SK-N-SH (cell line): ENCODE measurements at regions not wholly inside any gene's neighbourhood (a gene's known extent, or its start where the extent isn't known, plus 50 kb on each side); places are given as distances from the start of the nearest gene placed in this dataset.

Experiments used
- CTCF ChIA-PET: fragments of 300-600, 350-600 bp; formaldehyde crosslinking; extraction: SDS; loops from one replicate; lab custom pipeline; 2021; lab: Yijun Ruan, JAX
- POLR2A ChIA-PET: fragments of 350-600 bp; sonication (Branson Sonifier 250); formaldehyde crosslinking; extraction: SDS; loops from one replicate; lab custom pipeline; 2020; ENCODE audit warnings: antibody characterized with exemption, inconsistent platforms; lab: Yijun Ruan, JAX
- DNase-seq: peaks from one replicate; pipeline ENCODE4 v3.0.0; 2012
- H2AFZ ChIP-seq: fragments of 200-600 bp; sonication (generic); 2 replicates; pipeline ENCODE4 v1.8.1; 2016; ENCODE audit warnings: antibody characterized with exemption, mild to moderate bottlenecking, low read depth
- H3F3A ChIP-seq: fragments of 200-600 bp; sonication (generic); replicated peaks from 2 replicates; pipeline ENCODE3; 2016; ENCODE audit warnings: antibody characterized with exemption, mild to moderate bottlenecking; ENCODE audit not compliant: insufficient read depth
- H3K27ac ChIP-seq, 2 experiments: fragments of 200-500 bp in 1 of 2; fragments of 200-600 bp in 1 of 2; sonication (Bioruptor generic) in 1 of 2; sonication (generic), shearing (Covaris generic) in 1 of 2; 2 replicates each; pipeline versions ENCODE4 v1.5.1 to v1.6.1; 2014 to 2016; ENCODE audit warnings: low read depth in 2 of 2, inconsistent platforms in 1 of 2, low read length in 1 of 2, mild to moderate bottlenecking in 1 of 2, mixed read lengths in 1 of 2
- H3K27me3 ChIP-seq: fragments of 200-600 bp; sonication (generic), shearing (Covaris generic); 2 replicates; pipeline ENCODE4 v1.6.1; 2016; ENCODE audit warnings: mixed run types; ENCODE audit not compliant: insufficient read depth
- H3K36me3 ChIP-seq, 2 experiments: fragments of 200-500 bp in 1 of 2; fragments of 200-600 bp in 1 of 2; sonication (Bioruptor generic) in 1 of 2; sonication (generic) in 1 of 2; replicated peaks in 1 of 2; 2 replicates each; pipeline versions ENCODE3 to v1.5.1; 2014 to 2016; ENCODE audit warnings: low read length in 1 of 2, mild to moderate bottlenecking in 1 of 2; ENCODE audit not compliant: insufficient read depth in 2 of 2, control insufficient read depth in 1 of 2
- H3K4me1 ChIP-seq, 2 experiments: fragments of 200-500 bp in 1 of 2; fragments of 200-600 bp in 1 of 2; sonication (Bioruptor generic) in 1 of 2; sonication (generic), shearing (Covaris generic) in 1 of 2; 2 replicates each; pipeline versions ENCODE4 v1.5.1 to v1.6.1; 2014 to 2016; ENCODE audit warnings: low read depth in 1 of 2, low read length in 1 of 2, mixed run types in 1 of 2; ENCODE audit not compliant: insufficient read depth in 2 of 2, control insufficient read depth in 1 of 2
- H3K4me2 ChIP-seq: fragments of 200-600 bp; sonication (generic), shearing (Covaris generic); 2 replicates; pipeline ENCODE4 v1.6.1; 2017; ENCODE audit warnings: mixed run types
- H3K4me3 ChIP-seq, 2 experiments: fragments of 200-500 bp in 1 of 2; fragments of 200-600 bp in 1 of 2; sonication (Bioruptor generic) in 1 of 2; sonication (generic), shearing (Covaris generic) in 1 of 2; 2 replicates each; pipeline versions ENCODE4 v1.5.1 to v1.8.1; 2014 to 2016; ENCODE audit warnings: low read depth in 2 of 2, inconsistent platforms in 1 of 2, low read length in 1 of 2, mild to moderate bottlenecking in 1 of 2, mixed read lengths in 1 of 2, moderate library complexity in 1 of 2
- H3K79me2 ChIP-seq: fragments of 200-600 bp; sonication (generic); 2 replicates; pipeline ENCODE4 v1.8.1; 2017; ENCODE audit warnings: mild to moderate bottlenecking; ENCODE audit not compliant: insufficient read depth
- H3K9ac ChIP-seq: fragments of 200-600 bp; sonication (generic); 2 replicates; pipeline ENCODE4 v1.6.1; 2017; ENCODE audit warnings: mixed run types
- H3K9me2 ChIP-seq: fragments of 200-600 bp; sonication (generic); 2 replicates; pipeline ENCODE4 v1.6.1; 2017; ENCODE audit warnings: mixed run types
- H3K9me3 ChIP-seq: fragments of 200-600 bp; sonication (generic); 2 replicates; pipeline ENCODE4 v1.6.1; 2017; ENCODE audit warnings: mixed run types, mild to moderate bottlenecking, moderate library complexity
- H4K20me1 ChIP-seq: fragments of 200-600 bp; sonication (generic); 2 replicates; pipeline ENCODE4 v1.6.1; 2017; ENCODE audit warnings: mild to moderate bottlenecking, mixed run types; ENCODE audit not compliant: insufficient read depth
- ELF1 ChIP-seq: IDR thresholded peaks from 2 replicates; pipeline ENCODE4 v1.4.0; 2012
- EP300 ChIP-seq, 2 experiments: IDR thresholded peaks; 2 replicates each; pipeline versions ENCODE4 v1.4.0 to v1.6.1; 2012; ENCODE audit warnings: borderline replicate concordance in 1 of 2, low read depth in 1 of 2, low read length in 1 of 2
- EZH2phosphoT487 ChIP-seq: fragments of 200-600 bp; sonication (generic); IDR thresholded peaks from 2 replicates; pipeline ENCODE4 v1.6.1; 2017; ENCODE audit warnings: low read depth, mixed run types, mild to moderate bottlenecking, antibody characterized with exemption, moderate library complexity, borderline replicate concordance
- FOSL2 ChIP-seq: IDR thresholded peaks from 2 replicates; pipeline ENCODE4 v1.4.0; 2012; ENCODE audit warnings: low read depth, mild to moderate bottlenecking, moderate library complexity, borderline replicate concordance
- FOXJ3 ChIP-seq: sonication (generic); formaldehyde crosslinking; IDR thresholded peaks from 2 replicates; pipeline ENCODE4 v1.5.1; 2020; ENCODE audit warnings: mild to moderate bottlenecking, missing genetic modification reagents
- FOXM1 ChIP-seq: IDR thresholded peaks from 2 replicates; pipeline ENCODE4 v1.4.0; 2012; ENCODE audit warnings: low read depth, mild to moderate bottlenecking
- GATA2 ChIP-seq: sonication (generic); formaldehyde crosslinking; IDR thresholded peaks from 2 replicates; pipeline ENCODE4 v1.5.0; 2020; ENCODE audit warnings: mild to moderate bottlenecking, missing genetic modification reagents
- JUND ChIP-seq: IDR thresholded peaks from 2 replicates; pipeline ENCODE4 v1.4.0; 2012
- MAX ChIP-seq: IDR thresholded peaks from 2 replicates; pipeline ENCODE4 v1.4.0; 2012; ENCODE audit warnings: low read depth
- MEF2A ChIP-seq: IDR thresholded peaks from 2 replicates; pipeline ENCODE4 v1.4.0; 2012; ENCODE audit warnings: low read depth, borderline replicate concordance
- MXI1 ChIP-seq: IDR thresholded peaks from 2 replicates; pipeline ENCODE4 v1.6.1; 2012; ENCODE audit warnings: mild to moderate bottlenecking, low read depth, low read length, improper control_type of control experiment
- NFIC ChIP-seq: IDR thresholded peaks from 2 replicates; pipeline ENCODE4 v1.4.0; 2012; ENCODE audit warnings: borderline replicate concordance
- PBX3 ChIP-seq: IDR thresholded peaks from 2 replicates; pipeline ENCODE4; 2012
- POLR2AphosphoS5 ChIP-seq: IDR thresholded peaks from 2 replicates; pipeline ENCODE4 v1.6.1; 2012; ENCODE audit warnings: low read depth, low read length
- RFX5 ChIP-seq: IDR thresholded peaks from 2 replicates; pipeline ENCODE4 v1.6.1; 2012; ENCODE audit warnings: mild to moderate bottlenecking, improper control_type of control experiment, low read length
- RXRA ChIP-seq: IDR thresholded peaks from 2 replicates; pipeline ENCODE4 v1.4.0; 2012; ENCODE audit warnings: low read depth, mild to moderate bottlenecking, borderline replicate concordance
- SMC3 ChIP-seq: IDR thresholded peaks from 2 replicates; pipeline ENCODE4 v1.6.1; 2012; ENCODE audit warnings: low read depth, low read length, improper control_type of control experiment
- TAF1 ChIP-seq: IDR thresholded peaks from 2 replicates; pipeline ENCODE4 v1.6.1; 2012; ENCODE audit warnings: low read depth, mild to moderate bottlenecking, low read length, moderate library complexity, borderline replicate concordance
- TCF12 ChIP-seq: IDR thresholded peaks from 2 replicates; pipeline ENCODE4 v1.4.0; 2012
- USF1 ChIP-seq: IDR thresholded peaks from 2 replicates; pipeline ENCODE4 v1.4.0; 2012; ENCODE audit warnings: low read depth, borderline replicate concordance
- USF2 ChIP-seq: fragments of 150-350 bp; IDR thresholded peaks from 2 replicates; pipeline ENCODE4 v1.6.1; 2017; ENCODE audit warnings: antibody characterized with exemption, low read length, low read depth, borderline replicate concordance
- WGBS: methylation state at CpG from one replicate; pipeline ENCODE4 v1.1.6; 2017; ENCODE audit warnings: low lambda C conversion rate; 5-methylcytosine and 5-hydroxymethylcytosine counted together

- peak overlapping the region in 1 of 2 experiments; percentile 43; a peak in 1 of 4 replicates for H3K27ac ChIP-seq
- ChIA-PET CTCF (no interaction called here), POLR2A (no interaction called here)
- no peak overlapping the region for H3K9ac ChIP-seq
- H3K36me3 ChIP-seq: no peaks in the 10 kb centered on the region
- WGBS: 13% methylated on average over 2 of the region's 2 CpGs
- peaks cover 0 to 3% of the 10 kb centered on the region in 2 experiments; a peak in 2 of 4 replicates for H3K4me1 ChIP-seq
- H3K9me2 ChIP-seq: no peaks in the 10 kb centered on the region
- no peak for DNase-seq
- H3K9me3 ChIP-seq: no peaks in the 10 kb centered on the region
- H3K79me2 ChIP-seq: no peaks in the 10 kb centered on the region
- no peaks in the 10 kb centered on the region for H3K27me3 ChIP-seq
- H3F3A ChIP-seq: no peaks in the 10 kb centered on the region
- TF ChIP-seq USF2: no peak
- TF ChIP-seq GATA2 (CRISPR knock-in tag): no peak
- TF ChIP-seq FOXJ3 (CRISPR knock-in tag): no peak
- no peak for TF ChIP-seq EZH2phosphoT487
- no peak for TF ChIP-seq MXI1
- no peak for TF ChIP-seq TAF1
- TF ChIP-seq JUND: no peak
- TF ChIP-seq POLR2AphosphoS5: no peak
- no peak for TF ChIP-seq RXRA
- TF ChIP-seq NFIC: no peak
- TF ChIP-seq TCF12: no peak
- no peak overlapping the region for H3K4me3 ChIP-seq
- H2AFZ ChIP-seq: no peak overlapping the region
- no peaks in the 10 kb centered on the region for H4K20me1 ChIP-seq
- H3K4me2 ChIP-seq: no peak overlapping the region
These were observed 487.7 kb downstream of the TTLL7 start for GRCh38 chr1:83511146-83511726.

GRCh38 chr1:83509301-83509781 is 489.6 kb downstream of the TTLL7 start:
- WGBS: 29% methylated on average over 2 of the region's 2 CpGs
- Histone ChIP-seq H3K9me2 (no peaks in the 10 kb centered on the region), H3K4me2 (no peak overlapping the region), H3K9ac (no peak overlapping the region), H2AFZ (no peak overlapping the region), H3K27me3 (no peaks in the 10 kb centered on the region), H3K79me2 (no peaks in the 10 kb centered on the region), H3K4me1 (no peaks in the 10 kb centered on the region; a peak in 2 of 4 replicates), H3F3A (no peaks in the 10 kb centered on the region), H3K27ac (peak overlapping the region in 1 of 2 experiments; percentile 72; a peak in 1 of 4 replicates), H3K36me3 (no peaks in the 10 kb centered on the region), H4K20me1 (no peaks in the 10 kb centered on the region), H3K9me3 (no peaks in the 10 kb centered on the region; the same call in 1 of the 2 replicates), H3K4me3 (no peak overlapping the region)
- ChIA-PET CTCF (interaction anchor here (1.1 to 1.2 kb wide), 2 partner anchors 10 to 17 kb away, joined by 3 read pairs; no protein-coding TSS in a partner anchor), POLR2A (no interaction called here)
- DNase-seq: no peak
- TF ChIP-seq FOSL2: no peak
- no peak for TF ChIP-seq USF1
- no peak for TF ChIP-seq EZH2phosphoT487
- TF ChIP-seq SMC3: no peak
- TF ChIP-seq FOXM1: no peak
- no peak for TF ChIP-seq TCF12
- TF ChIP-seq GATA2 (CRISPR knock-in tag): no peak
- TF ChIP-seq ELF1: no peak
- no peak for TF ChIP-seq EP300 (IDR thresholded peaks at IDR 0.05; ENCODE audit: borderline replicate concordance in 1 of 2, low read depth in 1 of 2, low read length in 1 of 2)
- TF ChIP-seq MEF2A: no peak
- no peak for TF ChIP-seq MAX
- TF ChIP-seq USF2: no peak
- TF ChIP-seq PBX3: no peak
- no peak for TF ChIP-seq RFX5
